ENCODE measurements at regions not wholly inside any gene's neighbourhood (a gene's known extent, or its start where the extent isn't known, plus 50 kb on each side); places are given as distances from the start of the nearest gene placed in this dataset.

DNA sequence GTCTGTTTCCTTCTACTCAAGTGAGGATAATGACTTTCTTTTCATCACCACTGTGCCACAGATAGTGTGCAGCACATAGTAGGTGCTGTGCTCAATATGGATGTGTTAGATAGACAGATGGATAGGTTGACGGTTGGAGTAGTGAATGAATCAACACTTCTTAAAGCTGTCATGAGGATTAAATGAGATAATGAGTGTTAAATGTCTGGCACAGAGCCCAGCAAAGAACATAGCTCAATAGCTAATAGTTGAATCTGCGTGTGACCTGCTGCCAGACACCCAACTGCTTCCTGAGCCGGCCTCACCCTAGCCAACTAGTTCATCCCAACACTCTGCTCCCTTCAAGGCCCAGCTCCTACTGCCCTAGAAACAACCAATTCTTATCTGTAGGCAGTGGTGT lies 67.7 kb upstream of the PJA1 start:
- Histone ChIP-seq H3K27me3 (ENCODE audit: insufficient read depth, low read length) (no peaks in the 10 kb centered on the region), H3K4me3 (replicated peaks in 1 of 2; ENCODE audit: low read depth in 1 of 2, low read length in 2 of 2) (no peak overlapping the region), H3K79me2 (ENCODE audit: insufficient read depth, low read length) (no peaks in the 10 kb centered on the region), H4K20me1 (ENCODE audit: insufficient read depth) (no peaks in the 10 kb centered on the region), H3K4me1 (ENCODE audit: control insufficient read depth in 1 of 2, insufficient read depth in 2 of 2, low read length in 2 of 2) (no peaks in the 10 kb centered on the region), H3K27ac (ENCODE audit: low read depth, low read length) (no peak overlapping the region), H2AFZ (ENCODE audit: low read depth, low read length, poor library complexity, severe bottlenecking) (no peak overlapping the region), H3K36me3 (ENCODE audit: control insufficient read depth in 1 of 2, insufficient read depth in 2 of 2, low read length in 2 of 2) (no peaks in the 10 kb centered on the region), H3K9me2 (ENCODE audit: insufficient read depth) (no peaks in the 10 kb centered on the region), H3K4me2 (ENCODE audit: low read length) (no peak overlapping the region), H3K9me3 (ENCODE audit: control insufficient read depth in 1 of 2, insufficient read depth in 1 of 2, low read depth in 1 of 2, low read length in 2 of 2) (no peaks in the 10 kb centered on the region), H3K9ac (ENCODE audit: low read length) (no peak overlapping the region)
- ChIA-PET RAD21 (ENCODE audit: low non-redundant PET in 1 of 2, low total read pairs in 2 of 2, uncharacterized antibody in 2 of 2, unreplicated experiment in 2 of 2) (interaction anchor here in 1 of 2 experiments (0.5 kb wide), 1 partner anchor 995 kb away, joined by 3 read pairs; no protein-coding TSS in a partner anchor), POLR2A (no interaction called here), CTCF (no interaction called here)
- BruUV-seq (replicated peaks) = no TSS peak
- intact Hi-C loops (cut with micrococcal nuclease) = no loop called here
- ATAC-seq = no peak
- TF ChIP-seq JUND (IDR thresholded peaks at IDR 0.05) = no peak
- no peak for TF ChIP-seq CEBPB (IDR thresholded peaks at IDR 0.05; ENCODE audit: low read depth)
- TF ChIP-seq YY1 (IDR thresholded peaks at IDR 0.05; ENCODE audit: extremely low read depth, insufficient replicate concordance, low read depth, low read length) = no peak
- TF ChIP-seq EZH2 (IDR thresholded peaks at IDR 0.05) = no peak
- TF ChIP-seq, protein P1, sequence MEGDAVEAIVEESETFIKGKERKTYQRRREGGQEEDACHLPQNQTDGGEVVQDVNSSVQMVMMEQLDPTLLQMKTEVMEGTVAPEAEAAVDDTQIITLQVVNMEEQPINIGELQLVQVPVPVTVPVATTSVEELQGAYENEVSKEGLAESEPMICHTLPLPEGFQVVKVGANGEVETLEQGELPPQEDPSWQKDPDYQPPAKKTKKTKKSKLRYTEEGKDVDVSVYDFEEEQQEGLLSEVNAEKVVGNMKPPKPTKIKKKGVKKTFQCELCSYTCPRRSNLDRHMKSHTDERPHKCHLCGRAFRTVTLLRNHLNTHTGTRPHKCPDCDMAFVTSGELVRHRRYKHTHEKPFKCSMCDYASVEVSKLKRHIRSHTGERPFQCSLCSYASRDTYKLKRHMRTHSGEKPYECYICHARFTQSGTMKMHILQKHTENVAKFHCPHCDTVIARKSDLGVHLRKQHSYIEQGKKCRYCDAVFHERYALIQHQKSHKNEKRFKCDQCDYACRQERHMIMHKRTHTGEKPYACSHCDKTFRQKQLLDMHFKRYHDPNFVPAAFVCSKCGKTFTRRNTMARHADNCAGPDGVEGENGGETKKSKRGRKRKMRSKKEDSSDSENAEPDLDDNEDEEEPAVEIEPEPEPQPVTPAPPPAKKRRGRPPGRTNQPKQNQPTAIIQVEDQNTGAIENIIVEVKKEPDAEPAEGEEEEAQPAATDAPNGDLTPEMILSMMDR (IDR thresholded peaks at IDR 0.05 in 2 of 3, conservative IDR thresholded peaks at IDR 0.05 in 1 of 3; ENCODE audit: borderline replicate concordance in 1 of 3, insufficient read depth in 1 of 3, low read depth in 2 of 3, low read length in 2 of 3) = no peak
- TF ChIP-seq EGR1 (IDR thresholded peaks at IDR 0.05; ENCODE audit: low read depth) = no peak
- TF ChIP-seq, protein P2, sequence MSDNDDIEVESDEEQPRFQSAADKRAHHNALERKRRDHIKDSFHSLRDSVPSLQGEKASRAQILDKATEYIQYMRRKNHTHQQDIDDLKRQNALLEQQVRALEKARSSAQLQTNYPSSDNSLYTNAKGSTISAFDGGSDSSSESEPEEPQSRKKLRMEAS (IDR thresholded peaks at IDR 0.05) = no peak
- no peak for TF ChIP-seq FOSL1 (IDR thresholded peaks at IDR 0.05; ENCODE audit: low read depth)
- no peak for TF ChIP-seq ELF1 (IDR thresholded peaks at IDR 0.05; ENCODE audit: borderline replicate concordance, low read depth)
- TF ChIP-seq SP1 (IDR thresholded peaks at IDR 0.05; ENCODE audit: low read depth) = no peak
- TF ChIP-seq, protein P3, sequence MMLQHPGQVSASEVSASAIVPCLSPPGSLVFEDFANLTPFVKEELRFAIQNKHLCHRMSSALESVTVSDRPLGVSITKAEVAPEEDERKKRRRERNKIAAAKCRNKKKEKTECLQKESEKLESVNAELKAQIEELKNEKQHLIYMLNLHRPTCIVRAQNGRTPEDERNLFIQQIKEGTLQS (IDR thresholded peaks at IDR 0.05) = no peak
- no peak for TF ChIP-seq SIN3A (IDR thresholded peaks at IDR 0.05; ENCODE audit: low read depth)
- no peak for TF ChIP-seq TCF7L2 (IDR thresholded peaks at IDR 0.05; ENCODE audit: borderline replicate concordance, extremely low read depth, insufficient read depth, insufficient read length)
- TF ChIP-seq, protein P4, sequence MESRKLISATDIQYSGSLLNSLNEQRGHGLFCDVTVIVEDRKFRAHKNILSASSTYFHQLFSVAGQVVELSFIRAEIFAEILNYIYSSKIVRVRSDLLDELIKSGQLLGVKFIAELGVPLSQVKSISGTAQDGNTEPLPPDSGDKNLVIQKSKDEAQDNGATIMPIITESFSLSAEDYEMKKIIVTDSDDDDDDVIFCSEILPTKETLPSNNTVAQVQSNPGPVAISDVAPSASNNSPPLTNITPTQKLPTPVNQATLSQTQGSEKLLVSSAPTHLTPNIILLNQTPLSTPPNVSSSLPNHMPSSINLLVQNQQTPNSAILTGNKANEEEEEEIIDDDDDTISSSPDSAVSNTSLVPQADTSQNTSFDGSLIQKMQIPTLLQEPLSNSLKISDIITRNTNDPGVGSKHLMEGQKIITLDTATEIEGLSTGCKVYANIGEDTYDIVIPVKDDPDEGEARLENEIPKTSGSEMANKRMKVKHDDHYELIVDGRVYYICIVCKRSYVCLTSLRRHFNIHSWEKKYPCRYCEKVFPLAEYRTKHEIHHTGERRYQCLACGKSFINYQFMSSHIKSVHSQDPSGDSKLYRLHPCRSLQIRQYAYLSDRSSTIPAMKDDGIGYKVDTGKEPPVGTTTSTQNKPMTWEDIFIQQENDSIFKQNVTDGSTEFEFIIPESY (IDR thresholded peaks at IDR 0.05; ENCODE audit: extremely low read depth, insufficient replicate concordance, low read length) = no peak
- no peak for DNase-seq (ENCODE audit: low read depth, low spot score)
